ENCODE measurements at regions not wholly inside any gene's neighbourhood (a gene's known extent, or its start where the extent isn't known, plus 50 kb on each side); places are given as distances from the start of the nearest gene placed in this dataset.

- TF ChIP-seq CTCF (IDR thresholded peaks at IDR 0.05): no peak
- no peaks in the 10 kb centered on the region for H3K9me3 Mint-ChIP-seq (ENCODE audit: unreplicated experiment)
- no peak for DNase-seq (ENCODE audit: extremely low spot score, unreplicated experiment)
- H3K4me3 Mint-ChIP-seq (ENCODE audit: unreplicated experiment): no peak overlapping the region
- H3K36me3 Mint-ChIP-seq (ENCODE audit: unreplicated experiment): no peaks in the 10 kb centered on the region
- no peaks in the 10 kb centered on the region for H3K4me1 Mint-ChIP-seq (ENCODE audit: unreplicated experiment)
- no peak overlapping the region for H3K27ac Mint-ChIP-seq (ENCODE audit: unreplicated experiment)
- peaks cover 10% of the 10 kb centered on the region for H3K27me3 Mint-ChIP-seq (ENCODE audit: unreplicated experiment)
Measured at GRCh38 chr13:61149331-61149730, 266.3 kb downstream of the PCDH20 start.

- Mint-ChIP-seq H3K9me3 (ENCODE audit: unreplicated experiment) (no peaks in the 10 kb centered on the region), H3K27ac (ENCODE audit: unreplicated experiment) (no peak overlapping the region), H3K4me1 (ENCODE audit: unreplicated experiment) (no peaks in the 10 kb centered on the region), H3K27me3 (ENCODE audit: unreplicated experiment) (peaks cover 11% of the 10 kb centered on the region), H3K36me3 (ENCODE audit: unreplicated experiment) (no peaks in the 10 kb centered on the region), H3K4me3 (ENCODE audit: unreplicated experiment) (no peak overlapping the region)
- DNase-seq (ENCODE audit: extremely low spot score, unreplicated experiment): no peak
- no peak for TF ChIP-seq CTCF (IDR thresholded peaks at IDR 0.05)
Measured at GRCh38 chr13:61148691-61149315, 266.8 kb downstream of the PCDH20 start.

GRCh38 chr13:61148211-61148610 lies 267.4 kb downstream of the PCDH20 start:
- no peaks in the 10 kb centered on the region for H3K4me1 Mint-ChIP-seq (ENCODE audit: unreplicated experiment)
- H3K36me3 Mint-ChIP-seq (ENCODE audit: unreplicated experiment): no peaks in the 10 kb centered on the region
- no peak for TF ChIP-seq CTCF (IDR thresholded peaks at IDR 0.05)
- no peak overlapping the region for H3K27ac Mint-ChIP-seq (ENCODE audit: unreplicated experiment)
- no peaks in the 10 kb centered on the region for H3K9me3 Mint-ChIP-seq (ENCODE audit: unreplicated experiment)
- H3K4me3 Mint-ChIP-seq (ENCODE audit: unreplicated experiment): no peak overlapping the region
- peaks cover 13% of the 10 kb centered on the region for H3K27me3 Mint-ChIP-seq (ENCODE audit: unreplicated experiment)
- DNase-seq (ENCODE audit: extremely low spot score, unreplicated experiment): no peak

DNA sequence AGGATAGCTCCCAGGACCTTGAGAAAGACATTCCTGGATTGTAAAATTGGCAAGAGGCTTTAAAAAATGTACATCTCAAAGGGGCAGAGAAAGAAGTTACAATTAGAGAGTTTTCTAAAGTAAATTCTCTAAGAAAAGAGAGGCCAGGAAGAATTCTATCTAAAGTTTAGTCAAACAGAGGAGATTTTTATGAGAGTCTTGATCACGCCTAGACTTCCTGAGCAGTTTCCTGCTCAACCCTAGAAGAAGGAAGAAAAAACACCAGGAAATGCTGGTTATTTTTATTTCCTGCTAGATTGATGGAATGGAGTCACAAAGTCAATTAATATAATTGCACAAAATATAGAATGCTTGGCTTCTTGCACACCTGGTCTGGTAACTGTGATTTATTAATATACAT lies 269.1 kb downstream of the PCDH20 start:
- DNase-seq (ENCODE audit: extremely low spot score, unreplicated experiment): no peak
- H3K4me3 Mint-ChIP-seq (ENCODE audit: unreplicated experiment): no peak overlapping the region
- H3K4me1 Mint-ChIP-seq (ENCODE audit: unreplicated experiment): no peaks in the 10 kb centered on the region
- H3K27ac Mint-ChIP-seq (ENCODE audit: unreplicated experiment): no peak overlapping the region
- no peak for TF ChIP-seq CTCF (IDR thresholded peaks at IDR 0.05)
- no peaks in the 10 kb centered on the region for H3K36me3 Mint-ChIP-seq (ENCODE audit: unreplicated experiment)
- H3K9me3 Mint-ChIP-seq (ENCODE audit: unreplicated experiment): no peaks in the 10 kb centered on the region
- H3K27me3 Mint-ChIP-seq (ENCODE audit: unreplicated experiment): peaks cover 12% of the 10 kb centered on the region

- peaks cover 12% of the 10 kb centered on the region for H3K27me3 Mint-ChIP-seq (ENCODE audit: unreplicated experiment)
- H3K27ac Mint-ChIP-seq (ENCODE audit: unreplicated experiment): no peak overlapping the region
- H3K4me1 Mint-ChIP-seq (ENCODE audit: unreplicated experiment): no peaks in the 10 kb centered on the region
Measured at GRCh38 chr13:61146158-61146557, 269.5 kb downstream of the PCDH20 start.

More at GRCh38 chr13:61146158-61146557, 269.5 kb downstream of the PCDH20 start:
- Mint-ChIP-seq H3K9me3 (ENCODE audit: unreplicated experiment) (no peaks in the 10 kb centered on the region), H3K36me3 (ENCODE audit: unreplicated experiment) (no peaks in the 10 kb centered on the region), H3K4me3 (ENCODE audit: unreplicated experiment) (no peak overlapping the region)
- TF ChIP-seq CTCF (IDR thresholded peaks at IDR 0.05): no peak
- DNase-seq (ENCODE audit: extremely low spot score, unreplicated experiment): no peak

All from osteocyte (in vitro differentiated cells).